ENCODE measurements at regions not wholly inside any gene's neighbourhood (a gene's known extent, or its start where the extent isn't known, plus 50 kb on each side); places are given as distances from the start of the nearest gene placed in this dataset.
"Not testable (repeated sequence)": the region's sequence is repeated elsewhere in the genome, so short reads cannot be mapped to it uniquely, and the experiment has no call there.

DNA sequence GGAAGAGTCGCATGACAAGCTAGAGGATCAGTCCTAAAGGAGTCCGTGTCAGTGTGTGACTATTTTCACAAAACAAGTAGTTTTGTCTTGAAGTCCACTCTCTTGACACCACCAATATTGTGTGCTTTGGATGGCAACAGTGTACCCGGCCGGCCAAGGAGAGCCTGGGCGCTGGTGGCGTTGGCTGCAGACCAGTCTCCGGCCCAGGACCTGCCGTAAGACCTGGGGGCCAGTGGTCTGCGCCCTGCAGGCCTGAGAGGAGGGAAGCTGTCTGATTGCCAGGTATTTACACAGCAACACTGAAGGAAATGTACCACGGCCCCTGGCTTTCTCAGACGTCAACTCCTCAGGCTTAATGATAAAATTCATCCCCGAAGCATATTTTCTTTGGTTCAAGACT, 472.4 kb upstream of the SALL3 start (continued):
- TF ChIP-seq ZNF451 (CRISPR knock-in tag; IDR thresholded peaks at IDR 0.05) (no peak), ZNF747 (CRISPR knock-in tag; IDR thresholded peaks at IDR 0.05; ENCODE audit: borderline replicate concordance) (no peak), ZNF563 (CRISPR knock-in tag; IDR thresholded peaks at IDR 0.05) (no peak), MZF1 (CRISPR knock-in tag; IDR thresholded peaks at IDR 0.05; ENCODE audit: borderline replicate concordance) (no peak)
- TF ChIP-seq, protein P1, sequence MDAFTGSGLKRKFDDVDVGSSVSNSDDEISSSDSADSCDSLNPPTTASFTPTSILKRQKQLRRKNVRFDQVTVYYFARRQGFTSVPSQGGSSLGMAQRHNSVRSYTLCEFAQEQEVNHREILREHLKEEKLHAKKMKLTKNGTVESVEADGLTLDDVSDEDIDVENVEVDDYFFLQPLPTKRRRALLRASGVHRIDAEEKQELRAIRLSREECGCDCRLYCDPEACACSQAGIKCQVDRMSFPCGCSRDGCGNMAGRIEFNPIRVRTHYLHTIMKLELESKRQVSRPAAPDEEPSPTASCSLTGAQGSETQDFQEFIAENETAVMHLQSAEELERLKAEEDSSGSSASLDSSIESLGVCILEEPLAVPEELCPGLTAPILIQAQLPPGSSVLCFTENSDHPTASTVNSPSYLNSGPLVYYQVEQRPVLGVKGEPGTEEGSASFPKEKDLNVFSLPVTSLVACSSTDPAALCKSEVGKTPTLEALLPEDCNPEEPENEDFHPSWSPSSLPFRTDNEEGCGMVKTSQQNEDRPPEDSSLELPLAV (CRISPR knock-in tag; conservative IDR thresholded peaks at IDR 0.05; ENCODE audit: low read depth) = no peak
- TF ChIP-seq, protein P2, sequence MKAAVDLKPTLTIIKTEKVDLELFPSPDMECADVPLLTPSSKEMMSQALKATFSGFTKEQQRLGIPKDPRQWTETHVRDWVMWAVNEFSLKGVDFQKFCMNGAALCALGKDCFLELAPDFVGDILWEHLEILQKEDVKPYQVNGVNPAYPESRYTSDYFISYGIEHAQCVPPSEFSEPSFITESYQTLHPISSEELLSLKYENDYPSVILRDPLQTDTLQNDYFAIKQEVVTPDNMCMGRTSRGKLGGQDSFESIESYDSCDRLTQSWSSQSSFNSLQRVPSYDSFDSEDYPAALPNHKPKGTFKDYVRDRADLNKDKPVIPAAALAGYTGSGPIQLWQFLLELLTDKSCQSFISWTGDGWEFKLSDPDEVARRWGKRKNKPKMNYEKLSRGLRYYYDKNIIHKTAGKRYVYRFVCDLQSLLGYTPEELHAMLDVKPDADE (CRISPR knock-in tag; IDR thresholded peaks at IDR 0.05) = no peak

DNA sequence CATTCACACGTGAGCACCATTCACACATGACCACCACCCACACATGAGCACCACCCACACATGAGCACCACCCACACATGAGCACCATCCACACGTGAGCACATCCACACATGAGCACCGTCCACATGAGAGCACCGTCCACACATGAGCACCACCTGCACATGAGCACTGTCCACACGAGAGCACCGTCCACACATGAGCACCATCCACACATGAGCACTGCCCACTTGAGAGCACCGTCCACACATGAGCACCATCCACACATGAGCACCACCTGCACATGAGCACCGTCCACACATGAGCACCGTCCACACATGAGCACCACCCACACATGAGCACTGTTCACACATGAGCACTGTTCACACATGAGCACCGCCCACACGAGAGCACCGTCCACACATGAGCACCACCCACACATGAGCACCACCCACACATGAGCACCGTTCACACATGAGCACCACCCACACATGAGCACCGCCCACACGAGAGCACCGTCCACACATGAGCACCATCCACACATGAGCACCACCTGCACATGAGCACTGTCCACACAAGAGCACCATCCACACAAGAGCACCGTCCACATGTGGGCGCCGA, 471.3 kb upstream of the SALL3 start:
- H4K20me1 ChIP-seq (ENCODE audit: insufficient read depth, low read length); intact Hi-C loops (cut with micrococcal nuclease; ENCODE audit: unreplicated experiment); H3K9ac ChIP-seq (ENCODE audit: insufficient read depth, low read depth, low read length); DNase-seq (ENCODE audit: low spot score); H3K36me3 ChIP-seq (replicated peaks in 1 of 2; ENCODE audit: control insufficient read depth in 1 of 2, insufficient read depth in 2 of 2, low read length in 2 of 2); in situ Hi-C loops (cut with HindIII; ENCODE audit: extremely low pct_ligation_motif_present, low pct_unique_long_range_greater_than_20kb); POLR2A ChIA-PET; H3K4me2 ChIP-seq (ENCODE audit: low read depth, low read length); FAIRE-seq; H3K27ac ChIP-seq (ENCODE audit: extremely low read length, insufficient read depth, low read length); ATAC-seq; H3K4me1 ChIP-seq (ENCODE audit: insufficient read depth, low read length); H3K79me2 ChIP-seq (ENCODE audit: insufficient read depth, low read length); CTCF ChIA-PET (ENCODE audit: low intra/inter-chr PET ratio, low total read pairs); H3K9me3 ChIP-seq (ENCODE audit: low read length); H3K4me3 ChIP-seq (replicated peaks in 1 of 3; ENCODE audit: insufficient read depth in 1 of 3, low read depth in 2 of 3, low read length in 3 of 3); H2AFZ ChIP-seq (ENCODE audit: low read length); BruUV-seq (replicated peaks): not testable (repeated sequence)
- 30% methylated on average over 11 of the region's 19 CpGs for WGBS (ENCODE audit: low lambda C conversion rate)
- peaks cover 1 to 23% of the 10 kb centered on the region in 2 experiments; a peak in 4 of 5 replicates for H3K27me3 ChIP-seq (ENCODE audit: control insufficient read depth in 1 of 2, insufficient read depth in 2 of 2, low read length in 2 of 2)
- 0 out of 2 replicates have a peak, but pooled peaks have one; percentile 6 for TF ChIP-seq MNT (IDR thresholded peaks at IDR 0.05)

Data from HepG2 (cell line).